GM10266 (cell line): ENCODE measurements at regions not wholly inside any gene's neighbourhood (a gene's known extent, or its start where the extent isn't known, plus 50 kb on each side); places are given as distances from the start of the nearest gene placed in this dataset.

ENCODE experiments used
- DNase-seq: peaks from one replicate; pipeline ENCODE4 v3.0.0; 2012; ENCODE audit errors: extremely low spot score
- TF ChIP-seq, protein P1 (sequence below): IDR thresholded peaks from 2 replicates; pipeline ENCODE4 v1.5.1; 2012; ENCODE audit warnings: mild to moderate bottlenecking, low read depth; ENCODE audit not compliant: control insufficient read depth, insufficient read depth; ENCODE audit errors: missing control alignments

DNA sequence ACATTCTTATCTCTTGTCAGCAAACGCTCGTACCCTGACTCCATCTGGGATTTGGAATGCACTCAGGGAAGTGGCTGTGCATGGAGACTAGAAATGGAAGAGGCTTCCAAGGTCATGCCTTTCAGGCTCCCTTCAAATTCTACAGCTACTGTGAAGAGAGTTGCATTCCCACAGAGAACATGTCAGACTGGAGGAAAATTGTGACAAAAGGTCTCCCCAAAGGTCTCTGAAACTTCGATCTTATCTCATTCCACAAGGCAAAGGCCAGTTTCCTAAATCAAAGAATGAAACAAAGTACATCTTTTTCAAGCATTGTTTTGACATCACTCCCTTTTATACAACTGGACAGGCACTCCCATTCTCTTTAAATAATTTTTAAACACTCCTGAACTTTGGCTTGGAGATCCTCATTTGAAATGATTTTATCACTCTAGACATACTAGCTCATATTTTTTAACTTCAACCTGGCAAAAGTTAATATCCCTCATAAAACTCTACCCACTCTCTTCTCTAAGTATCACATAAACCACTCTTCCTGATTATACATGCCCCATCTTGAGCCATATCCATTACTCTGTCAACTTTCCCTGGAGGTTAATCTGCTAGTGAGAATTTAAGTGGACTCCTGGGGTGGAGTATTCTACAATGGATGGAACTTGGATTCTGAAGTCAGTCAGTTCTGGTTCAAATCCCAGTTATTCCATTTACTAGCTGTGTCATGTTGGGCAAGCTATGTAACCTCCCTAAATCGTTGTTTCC is 218.1 kb upstream of the HMGA2 start:
- TF ChIP-seq, protein P1, sequence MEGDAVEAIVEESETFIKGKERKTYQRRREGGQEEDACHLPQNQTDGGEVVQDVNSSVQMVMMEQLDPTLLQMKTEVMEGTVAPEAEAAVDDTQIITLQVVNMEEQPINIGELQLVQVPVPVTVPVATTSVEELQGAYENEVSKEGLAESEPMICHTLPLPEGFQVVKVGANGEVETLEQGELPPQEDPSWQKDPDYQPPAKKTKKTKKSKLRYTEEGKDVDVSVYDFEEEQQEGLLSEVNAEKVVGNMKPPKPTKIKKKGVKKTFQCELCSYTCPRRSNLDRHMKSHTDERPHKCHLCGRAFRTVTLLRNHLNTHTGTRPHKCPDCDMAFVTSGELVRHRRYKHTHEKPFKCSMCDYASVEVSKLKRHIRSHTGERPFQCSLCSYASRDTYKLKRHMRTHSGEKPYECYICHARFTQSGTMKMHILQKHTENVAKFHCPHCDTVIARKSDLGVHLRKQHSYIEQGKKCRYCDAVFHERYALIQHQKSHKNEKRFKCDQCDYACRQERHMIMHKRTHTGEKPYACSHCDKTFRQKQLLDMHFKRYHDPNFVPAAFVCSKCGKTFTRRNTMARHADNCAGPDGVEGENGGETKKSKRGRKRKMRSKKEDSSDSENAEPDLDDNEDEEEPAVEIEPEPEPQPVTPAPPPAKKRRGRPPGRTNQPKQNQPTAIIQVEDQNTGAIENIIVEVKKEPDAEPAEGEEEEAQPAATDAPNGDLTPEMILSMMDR, result no peak
- no peak for DNase-seq

GRCh38 chr12:65607401-65607841 is 216.9 kb upstream of the HMGA2 start:
- TF ChIP-seq, protein P1, result no peak
- DNase-seq, result no peak

DNA sequence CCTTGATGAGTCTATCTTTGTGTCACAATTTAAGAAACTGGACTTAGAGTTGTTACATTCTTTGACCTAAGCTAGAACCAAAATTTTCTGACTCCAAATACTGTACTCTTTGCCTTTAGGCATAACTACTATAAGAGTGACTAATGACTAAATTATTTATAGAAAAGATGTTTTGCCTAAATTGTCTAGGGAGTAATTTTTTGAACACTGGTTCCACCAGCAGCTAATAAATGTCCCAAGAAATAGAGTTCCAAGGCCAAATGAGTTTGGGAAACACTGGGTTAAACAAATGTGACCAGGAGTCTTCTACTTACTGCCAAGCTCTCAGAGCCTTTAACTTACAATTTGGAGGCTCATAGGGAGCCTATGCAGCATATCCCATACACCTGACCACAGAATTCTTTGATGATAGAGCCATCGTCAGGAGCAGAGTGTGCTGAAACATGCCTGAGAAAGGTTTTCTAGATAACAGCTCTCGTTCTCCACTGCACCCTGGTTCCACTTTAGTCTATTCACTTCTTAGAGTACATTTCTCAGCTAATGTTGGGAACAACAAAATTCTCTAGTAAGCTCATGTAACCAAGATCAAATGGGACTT is 215.9 kb upstream of the HMGA2 start:
- TF ChIP-seq, protein P1, result no peak
- no peak for DNase-seq

DNA sequence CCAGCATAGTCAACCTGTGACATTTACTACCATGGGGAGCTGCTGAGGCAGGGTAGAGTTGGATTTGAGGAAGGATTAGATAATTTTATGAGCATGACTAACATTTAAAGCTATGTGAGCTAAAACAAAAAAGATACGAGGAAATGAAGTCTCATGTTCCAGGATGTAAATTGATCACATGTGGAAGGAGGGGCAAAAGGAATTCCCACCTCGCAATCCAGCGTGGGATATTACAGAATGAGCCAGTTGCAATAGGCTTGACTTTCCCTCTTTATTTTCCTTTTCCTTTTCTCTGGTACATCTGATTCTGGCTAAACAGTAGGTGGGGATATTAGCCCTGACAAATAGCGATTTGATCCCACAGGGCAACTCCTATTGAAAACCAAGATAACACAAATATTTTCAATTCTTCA is 214.9 kb upstream of the HMGA2 start:
- DNase-seq, result no peak
- TF ChIP-seq, protein P1, result no peak

GRCh38 chr12:65611396-65611795 is 212.9 kb upstream of the HMGA2 start:
- DNase-seq, result no peak
- TF ChIP-seq, protein P1, result no peak

GRCh38 chr12:65612440-65612839 is 211.8 kb upstream of the HMGA2 start:
- TF ChIP-seq, protein P1, result no peak
- DNase-seq, result no peak

- TF ChIP-seq, protein P1, result no peak
- DNase-seq, result no peak
Observed at GRCh38 chr12:65613692-65614091, 210.6 kb upstream of the HMGA2 start.
